Type B pancreatic cell (in vitro differentiated cells): ENCODE measurements at regions not wholly inside any gene's neighbourhood (a gene's known extent, or its start where the extent isn't known, plus 50 kb on each side); places are given as distances from the start of the nearest gene placed in this dataset.

Experiments
- DNase-seq: peaks from one replicate; pipeline ENCODE4 v3.0.0; 2021; ENCODE audit warnings: mixed read lengths; ENCODE audit not compliant: unreplicated experiment; ENCODE audit errors: extremely low spot score
- H3K27ac Mint-ChIP-seq: 2 replicates; pipeline ENCODE4 v1.8.0; 2021; ENCODE audit warnings: mild to moderate bottlenecking, mixed read lengths
- H3K27me3 Mint-ChIP-seq: 2 replicates; pipeline ENCODE4 v1.8.0; 2021; ENCODE audit warnings: mixed read lengths
- H3K36me3 Mint-ChIP-seq: 2 replicates; pipeline ENCODE4 v1.8.0; 2021; ENCODE audit warnings: mixed read lengths
- H3K4me1 Mint-ChIP-seq: one replicate; pipeline ENCODE4 v1.8.0; 2021; ENCODE audit warnings: mixed read lengths; ENCODE audit not compliant: unreplicated experiment
- H3K4me3 Mint-ChIP-seq: 2 replicates; pipeline ENCODE4 v1.8.0; 2021; ENCODE audit warnings: mild to moderate bottlenecking, mixed read lengths
- H3K9me3 Mint-ChIP-seq: 2 replicates; pipeline ENCODE4 v1.8.0; 2021; ENCODE audit warnings: mixed read lengths
- TF ChIP-seq, protein P1 (sequence below): fragments of 200-600 bp; sonication (generic); conservative IDR thresholded peaks from 2 replicates; pipeline ENCODE4 v1.5.0; 2021; ENCODE audit warnings: antibody characterized with exemption, mild to moderate bottlenecking

DNA sequence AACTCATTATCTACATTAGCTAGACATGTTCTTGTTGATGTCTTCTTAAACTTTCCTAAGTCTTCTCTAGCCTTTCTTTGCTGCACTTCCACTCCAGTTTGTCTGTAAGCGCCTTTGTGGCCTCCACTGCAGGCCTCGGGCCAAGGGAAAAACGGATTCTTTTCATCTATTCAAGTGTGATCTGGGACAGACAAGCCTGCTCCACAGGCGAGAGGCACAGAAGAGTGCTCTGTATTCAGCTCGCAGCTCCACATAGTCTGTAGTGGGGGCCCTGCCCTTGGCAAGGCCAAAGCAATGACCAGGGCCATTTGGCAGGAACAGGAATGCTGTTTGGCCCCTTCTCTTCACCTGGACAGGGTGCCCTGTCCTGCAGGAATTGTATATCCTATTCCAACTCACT lies 84.1 kb upstream of the BARX2 start:
- H3K36me3 Mint-ChIP-seq: no peaks in the 10 kb centered on the region
- TF ChIP-seq, protein P1, sequence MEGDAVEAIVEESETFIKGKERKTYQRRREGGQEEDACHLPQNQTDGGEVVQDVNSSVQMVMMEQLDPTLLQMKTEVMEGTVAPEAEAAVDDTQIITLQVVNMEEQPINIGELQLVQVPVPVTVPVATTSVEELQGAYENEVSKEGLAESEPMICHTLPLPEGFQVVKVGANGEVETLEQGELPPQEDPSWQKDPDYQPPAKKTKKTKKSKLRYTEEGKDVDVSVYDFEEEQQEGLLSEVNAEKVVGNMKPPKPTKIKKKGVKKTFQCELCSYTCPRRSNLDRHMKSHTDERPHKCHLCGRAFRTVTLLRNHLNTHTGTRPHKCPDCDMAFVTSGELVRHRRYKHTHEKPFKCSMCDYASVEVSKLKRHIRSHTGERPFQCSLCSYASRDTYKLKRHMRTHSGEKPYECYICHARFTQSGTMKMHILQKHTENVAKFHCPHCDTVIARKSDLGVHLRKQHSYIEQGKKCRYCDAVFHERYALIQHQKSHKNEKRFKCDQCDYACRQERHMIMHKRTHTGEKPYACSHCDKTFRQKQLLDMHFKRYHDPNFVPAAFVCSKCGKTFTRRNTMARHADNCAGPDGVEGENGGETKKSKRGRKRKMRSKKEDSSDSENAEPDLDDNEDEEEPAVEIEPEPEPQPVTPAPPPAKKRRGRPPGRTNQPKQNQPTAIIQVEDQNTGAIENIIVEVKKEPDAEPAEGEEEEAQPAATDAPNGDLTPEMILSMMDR: no peak
- no peak for DNase-seq
- peak overlapping the region; percentile 8 for H3K27ac Mint-ChIP-seq
- no peaks in the 10 kb centered on the region for H3K9me3 Mint-ChIP-seq
- peaks cover 38% of the 10 kb centered on the region for H3K4me1 Mint-ChIP-seq
- H3K4me3 Mint-ChIP-seq: peak overlapping the region; percentile 18
- H3K27me3 Mint-ChIP-seq: no peaks in the 10 kb centered on the region

DNA sequence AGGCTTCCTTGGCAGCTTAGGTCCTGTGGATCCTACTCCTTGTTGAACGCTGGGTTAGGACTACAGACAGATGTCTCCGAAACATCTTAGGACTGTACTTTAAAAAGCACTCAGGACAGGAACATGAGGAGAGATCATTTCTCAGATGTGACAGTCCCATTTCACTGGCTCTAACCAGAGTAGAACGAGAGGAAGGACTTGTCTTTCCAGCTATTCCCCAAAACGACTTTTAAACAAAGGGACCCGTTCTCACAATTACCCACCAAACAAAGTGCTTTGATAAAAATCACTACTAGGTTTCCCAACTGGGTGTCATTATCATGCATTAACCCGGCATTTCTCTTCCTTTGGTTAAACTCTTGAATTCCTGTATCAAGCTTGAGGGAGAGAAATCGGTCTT lies 84.7 kb upstream of the BARX2 start:
- Mint-ChIP-seq H3K36me3 (no peaks in the 10 kb centered on the region), H3K27ac (no peak overlapping the region), H3K9me3 (no peaks in the 10 kb centered on the region), H3K4me1 (peaks cover 43% of the 10 kb centered on the region), H3K27me3 (no peaks in the 10 kb centered on the region), H3K4me3 (no peak overlapping the region)
- TF ChIP-seq, protein P1: no peak
- DNase-seq: no peak

DNA sequence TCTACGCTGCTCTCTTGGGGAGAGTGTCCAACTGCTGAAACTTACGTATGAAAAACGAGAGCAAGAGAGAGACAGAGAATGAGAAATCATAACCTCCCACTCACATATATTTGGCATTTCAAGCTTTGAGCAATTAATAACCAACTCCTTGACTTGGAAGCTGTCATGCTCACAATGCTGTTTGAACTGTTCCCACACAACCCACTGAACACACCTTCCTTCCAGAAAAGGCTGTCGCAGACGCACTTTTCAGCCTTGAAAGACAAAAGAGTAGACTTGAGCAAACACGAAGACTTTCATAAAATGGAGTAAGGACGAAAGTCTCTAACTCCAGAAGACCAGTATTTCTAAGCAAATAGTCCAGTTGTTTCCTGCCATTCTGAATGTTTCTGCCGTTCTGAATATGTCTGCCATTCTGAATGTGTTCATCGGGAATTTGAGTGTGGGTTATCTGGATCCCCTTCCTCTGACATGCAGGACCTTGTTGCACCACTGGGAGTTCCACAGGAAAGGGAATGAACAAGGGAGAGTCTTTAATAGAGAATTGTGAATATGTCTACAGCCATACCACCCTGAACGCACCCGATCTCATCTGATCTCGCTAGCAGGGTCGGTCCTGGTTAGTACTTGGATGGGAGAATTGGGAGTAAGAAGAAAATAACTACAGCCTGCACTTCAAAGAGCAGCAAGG lies 86.2 kb upstream of the BARX2 start:
- H3K4me1 Mint-ChIP-seq: peaks cover 54% of the 10 kb centered on the region
- H3K36me3 Mint-ChIP-seq: no peaks in the 10 kb centered on the region
- H3K27ac Mint-ChIP-seq: no peak overlapping the region
- TF ChIP-seq, protein P1: peak; percentile 50
- H3K27me3 Mint-ChIP-seq: no peaks in the 10 kb centered on the region
- DNase-seq: no peak
- peak overlapping the region; percentile 1 for H3K4me3 Mint-ChIP-seq
- H3K9me3 Mint-ChIP-seq: no peaks in the 10 kb centered on the region

- Mint-ChIP-seq H3K4me1 (peaks cover 65% of the 10 kb centered on the region), H3K4me3 (no peak overlapping the region), H3K36me3 (no peaks in the 10 kb centered on the region), H3K9me3 (no peaks in the 10 kb centered on the region), H3K27me3 (no peaks in the 10 kb centered on the region), H3K27ac (no peak overlapping the region)
- TF ChIP-seq, protein P1: no peak
- DNase-seq: no peak
These were observed 87.7 kb upstream of the BARX2 start for GRCh38 chr11:129287920-129288319.

DNA sequence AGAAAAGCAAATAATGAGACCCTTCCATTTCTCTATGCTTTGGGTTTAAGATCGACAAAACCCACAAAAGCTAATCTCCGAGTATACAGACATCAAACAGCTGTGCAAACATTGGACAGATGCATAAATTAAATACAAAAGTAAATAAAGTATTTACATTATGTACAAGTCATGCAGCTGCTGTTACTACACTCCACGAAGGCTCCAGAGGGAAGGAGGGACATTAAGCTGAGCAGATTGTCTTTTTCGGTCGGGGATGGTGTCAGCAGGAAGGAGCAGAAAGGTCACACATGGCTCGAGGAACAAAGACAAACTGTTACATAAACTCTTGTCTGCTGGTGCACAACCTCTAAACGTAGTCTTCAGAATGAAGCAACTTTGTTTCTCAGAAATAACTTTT lies 88.8 kb upstream of the BARX2 start:
- Mint-ChIP-seq H3K27ac (no peak overlapping the region), H3K4me3 (no peak overlapping the region), H3K27me3 (no peaks in the 10 kb centered on the region), H3K36me3 (no peaks in the 10 kb centered on the region), H3K4me1 (peaks cover 63% of the 10 kb centered on the region), H3K9me3 (no peaks in the 10 kb centered on the region)
- TF ChIP-seq, protein P1: no peak
- no peak for DNase-seq
